Left cardiac atrium (tissue), 4 donors: ENCODE measurements at regions not wholly inside any gene's neighbourhood (a gene's known extent, or its start where the extent isn't known, plus 50 kb on each side); places are given as distances from the start of the nearest gene placed in this dataset.
A peak's percentile ranks its signal among the peaks of the same experiment; 100 is the strongest.
"Not testable (repeated sequence)": the region's sequence is repeated elsewhere in the genome, so short reads cannot be mapped to it uniquely, and the experiment has no call there.

Experiments used
- ATAC-seq, 2 donors: fragments of 200-7000 bp; cut with Tn5 transposase; one replicate each; pipeline ENCODE4 v1.9.1; 2020; ENCODE audit warnings: mild to moderate bottlenecking in 2 of 2, moderate library complexity in 2 of 2
- DNase-seq: peaks from one replicate; pipeline ENCODE4 v3.0.0-alpha.2; 2020
- intact Hi-C, 2 donors: fragments of 100-400 bp; cut with DNase I; formaldehyde crosslinking; loops; one replicate each; pipeline versions ENCODE4 v1.14.1 to v1.15.1; 2022 to 2023
- donor health status: DM: no; HTN: yes; CAD: no.
- donor health status: DM: no; HTN: yes; CAD: no; lungs with severe emphysema.
- donor health status: DM: yes; HTN: yes; CAD: no.
- donor health status: Dilated cardiomyopathy.

DNA sequence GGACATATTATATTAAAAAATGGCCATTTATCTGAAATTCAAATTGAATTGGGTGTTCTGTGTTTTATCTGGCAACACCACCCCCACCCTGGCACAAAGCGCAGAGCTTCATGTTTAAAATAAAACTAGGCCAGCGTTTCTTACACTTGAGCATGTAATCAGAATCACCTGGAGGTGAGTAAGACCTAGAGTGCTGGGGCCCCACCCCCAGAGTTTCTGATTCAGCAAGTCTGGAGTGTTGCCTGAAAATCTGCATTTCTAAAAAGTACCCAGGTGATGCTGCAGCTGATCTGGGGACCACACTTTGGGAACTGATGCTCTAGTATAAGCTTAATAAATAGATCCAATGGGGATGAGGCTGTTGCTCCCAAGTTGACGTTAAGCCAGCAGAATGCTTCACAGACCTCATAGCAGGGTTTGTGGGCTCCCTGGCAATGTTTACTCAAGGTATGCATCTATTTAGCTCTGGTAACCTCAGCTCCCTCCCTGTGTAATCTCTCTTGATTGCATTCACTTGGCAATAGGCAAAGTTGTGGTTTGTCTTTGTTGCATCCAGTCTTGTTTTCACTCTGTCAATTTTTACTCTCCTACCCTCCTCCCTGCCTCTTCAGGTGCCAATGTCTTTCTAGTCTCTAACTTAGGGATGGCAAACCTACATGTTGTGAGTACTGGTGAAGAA, 99.8 kb upstream of the TEX13D start:
- intact Hi-C loops, result no loop called here
- DNase-seq (no peak), ATAC-seq (no peak)

DNA sequence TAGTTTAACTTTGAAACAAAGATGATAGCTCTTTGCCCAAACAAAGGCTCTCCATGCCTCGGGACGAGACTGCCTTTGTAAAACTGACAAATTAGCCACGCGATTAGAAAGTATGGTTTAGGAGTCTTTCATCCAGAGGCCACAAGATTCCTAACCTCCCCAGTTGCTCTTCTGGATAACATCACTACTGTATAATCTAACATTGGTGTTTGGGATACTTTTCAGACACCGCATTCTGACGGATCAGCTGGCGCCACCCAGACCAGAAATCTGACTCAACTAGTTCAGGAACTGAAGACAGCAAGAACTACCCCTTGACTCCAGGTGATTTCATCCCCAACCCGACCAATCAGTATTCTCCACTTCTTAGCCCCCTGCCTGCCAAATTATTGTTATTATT, 98.1 kb upstream of the TEX13D start:
- intact Hi-C loops, result no loop called here
- ATAC-seq, result no peak
- no peak for DNase-seq

DNA sequence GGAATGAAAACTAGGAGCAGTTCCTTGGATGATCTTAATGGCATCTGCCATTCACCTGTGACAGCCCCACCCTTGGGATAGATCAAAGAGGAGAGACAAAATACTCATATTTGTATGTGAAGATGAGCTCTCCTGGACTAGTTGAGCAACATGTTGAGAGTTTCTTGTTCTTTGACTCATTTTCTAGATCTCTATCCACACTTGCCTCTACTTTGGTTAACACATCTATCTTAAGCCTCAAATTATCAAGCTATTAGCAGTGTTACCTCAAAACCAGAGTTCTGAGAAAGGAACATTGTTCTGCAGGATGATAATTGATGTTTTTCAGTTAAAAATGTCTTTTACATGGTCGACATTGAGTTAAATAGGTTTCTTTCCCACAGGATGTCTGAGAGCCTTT, 94.2 kb upstream of the TEX13D start:
- ATAC-seq (no peak), DNase-seq (no peak)
- intact Hi-C loops, result no loop called here

DNA sequence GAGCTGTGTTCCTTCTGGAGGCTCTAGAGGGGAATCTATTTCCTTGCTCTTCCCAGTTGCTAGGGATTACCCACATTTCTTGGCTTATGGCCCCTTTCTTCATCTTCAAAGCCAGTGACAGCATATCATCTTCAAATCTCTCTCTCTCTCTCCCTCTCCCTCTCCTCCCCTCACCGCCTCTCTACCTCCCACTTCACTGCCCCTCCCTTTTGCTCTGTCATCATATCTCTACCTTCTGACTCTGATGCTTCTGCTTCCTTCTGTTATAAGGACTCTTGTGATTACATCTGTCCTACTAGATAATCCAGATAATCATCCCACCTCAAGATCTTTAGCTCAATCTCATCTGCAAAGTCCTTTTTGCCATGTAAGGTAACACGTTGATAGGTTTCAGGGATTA, 93.1 kb upstream of the TEX13D start:
- intact Hi-C loops, result no loop called here
- DNase-seq (no peak), ATAC-seq (no peak)

DNA sequence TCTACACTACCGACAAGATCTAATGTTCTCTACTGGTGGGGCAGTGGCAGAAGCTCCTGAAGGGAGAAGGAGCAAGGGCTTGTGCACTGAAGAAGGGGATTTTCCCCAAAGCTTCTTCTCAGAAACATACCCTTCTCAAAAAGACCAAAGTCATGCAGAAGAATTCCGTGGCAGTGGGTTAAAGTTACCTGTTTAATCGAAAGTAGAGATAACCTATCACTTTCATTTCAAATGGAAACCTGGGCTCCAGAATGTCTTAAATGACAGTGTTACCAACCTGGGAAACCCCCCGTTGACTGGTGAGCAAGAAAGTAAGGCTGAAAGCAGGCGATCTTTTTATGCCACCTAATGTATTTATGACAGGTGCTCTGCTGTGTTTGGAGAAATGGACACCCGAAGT, 92.5 kb upstream of the TEX13D start:
- intact Hi-C loops, result no loop called here
- ATAC-seq, result no peak

DNA sequence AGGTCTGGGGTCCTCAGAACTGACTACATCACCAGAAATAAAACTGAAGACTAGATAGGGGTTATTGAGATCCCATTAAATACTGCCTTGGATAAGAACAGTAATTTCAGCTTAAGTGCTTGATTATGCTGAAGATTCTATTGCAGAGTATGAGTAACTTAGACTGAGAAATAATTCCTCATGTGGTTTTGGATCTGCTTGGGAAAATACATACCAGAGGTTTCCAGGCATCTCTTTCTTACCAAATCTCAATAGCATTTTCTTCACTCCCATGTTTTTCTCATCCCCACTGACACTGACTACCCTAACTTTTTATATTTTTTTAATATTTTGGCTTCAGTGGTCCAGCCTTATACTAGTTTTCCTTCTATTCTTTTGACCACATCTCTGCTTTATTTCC, 92.0 kb upstream of the TEX13D start:
- intact Hi-C loops, result no loop called here
- DNase-seq, result no peak
- no peak for ATAC-seq

More for the DNA sequence above, 92.5 kb upstream of the TEX13D start:
- no peak for DNase-seq

DNA sequence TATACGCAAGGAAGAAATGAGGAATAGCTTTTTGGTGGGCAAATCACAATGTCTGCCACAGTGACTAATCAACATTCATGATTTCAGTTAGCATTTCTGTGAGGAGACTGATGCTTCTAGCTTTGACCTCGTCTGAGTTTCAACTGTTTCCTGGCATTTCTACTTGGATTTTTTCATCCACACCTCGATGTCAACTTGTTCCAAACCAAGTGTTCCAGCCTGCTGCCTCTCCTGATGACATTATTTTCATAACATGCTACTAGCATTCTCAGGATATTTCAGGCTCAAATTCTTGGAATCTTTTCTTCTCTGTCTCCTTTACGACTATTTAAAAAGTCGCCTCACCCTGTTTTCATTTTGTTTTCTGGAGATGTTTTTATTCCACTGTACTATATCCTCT, 90.3 kb upstream of the TEX13D start:
- ATAC-seq (no peak), DNase-seq (no peak)
- intact Hi-C loops, result no loop called here

DNA sequence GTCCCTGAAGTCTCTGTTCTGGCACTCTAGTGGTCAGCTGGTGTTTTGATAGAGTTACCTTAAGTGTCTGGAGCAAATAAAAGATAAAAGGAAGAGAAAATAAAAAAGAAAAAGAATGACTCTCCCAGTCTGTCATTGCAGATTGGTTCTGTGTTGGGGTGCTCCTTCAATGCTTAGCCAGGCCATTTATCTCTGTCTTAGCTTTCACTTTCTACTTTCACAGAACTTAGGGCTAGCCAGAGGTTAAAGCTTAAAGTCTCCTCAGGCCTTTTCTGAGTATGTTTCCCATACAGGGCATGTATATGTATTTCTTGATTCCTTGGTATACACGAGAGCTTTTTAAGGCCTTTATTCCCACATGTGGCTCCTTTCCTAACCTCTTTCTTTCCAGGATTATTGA, 83.1 kb upstream of the TEX13D start:
- ATAC-seq (no peak), DNase-seq (no peak)
- intact Hi-C loops, result no loop called here

DNA sequence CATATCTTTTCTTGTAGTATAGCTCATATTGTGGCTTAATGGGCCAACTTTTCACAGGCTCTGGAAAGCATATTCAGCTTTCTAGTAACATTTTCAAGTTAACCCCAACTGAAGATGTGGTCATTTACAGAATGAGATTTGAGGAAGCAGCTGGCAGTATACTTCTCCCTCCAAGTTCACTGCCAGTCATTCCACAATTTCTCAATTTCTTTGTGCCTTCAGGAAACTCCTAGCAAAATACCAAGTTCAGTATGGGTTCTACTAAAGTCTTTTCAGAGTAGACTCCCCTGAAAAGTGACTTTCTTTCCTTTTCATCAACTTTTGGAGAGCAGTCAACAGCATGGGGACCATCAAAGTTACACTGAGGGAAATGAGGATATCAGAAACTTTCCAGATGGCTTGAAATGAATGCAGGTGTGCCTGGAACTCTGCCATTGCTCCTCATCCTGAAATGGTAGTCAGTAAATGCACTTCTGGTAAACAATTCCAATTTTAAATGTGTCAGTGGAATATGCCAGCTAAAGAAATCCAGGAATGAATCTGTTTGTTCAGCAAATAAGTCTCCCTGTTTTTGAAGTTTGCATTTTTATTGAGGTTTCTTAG, 81.5 kb upstream of the TEX13D start:
- ATAC-seq (no peak), DNase-seq (no peak)
- intact Hi-C loops, result no loop called here

DNA sequence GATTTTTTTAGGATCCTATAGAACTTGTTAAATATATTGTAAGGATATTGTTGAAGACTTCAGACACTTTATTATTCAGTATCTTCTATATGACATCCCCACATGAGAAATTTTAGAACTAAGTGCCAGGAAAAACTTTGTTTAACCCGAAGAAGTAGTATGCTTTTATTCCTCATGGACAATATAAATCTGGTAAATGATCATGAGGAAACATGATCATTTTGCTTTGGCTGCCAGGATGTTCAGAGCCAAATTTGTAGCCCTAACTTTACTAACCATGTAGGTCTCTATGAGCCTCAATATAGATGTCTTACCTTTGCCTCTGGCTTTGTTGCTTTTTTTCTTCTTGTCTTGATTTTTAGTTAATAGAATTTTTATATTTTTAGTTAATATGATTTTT, 77.8 kb upstream of the TEX13D start:
- ATAC-seq (no peak), DNase-seq (no peak)
- intact Hi-C loops, result no loop called here

DNA sequence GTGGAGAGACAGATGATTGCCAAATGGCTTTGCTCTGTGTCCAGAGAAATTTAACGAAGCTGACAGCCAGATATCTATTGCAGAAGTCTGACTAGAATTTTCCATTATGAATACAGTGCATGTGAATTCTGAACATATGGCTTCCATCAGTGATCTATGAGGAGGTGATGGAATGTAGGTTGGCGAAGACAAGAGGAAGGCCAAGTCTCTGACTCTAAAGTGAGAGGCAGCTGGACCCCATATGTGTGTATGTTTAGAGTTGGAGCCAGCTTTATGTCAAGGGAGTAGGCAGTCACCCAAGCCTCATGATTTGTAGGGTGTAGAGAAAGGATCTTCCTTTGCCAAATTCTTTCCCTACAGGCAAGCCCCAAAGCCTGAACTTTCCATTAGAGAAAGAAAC, 76.2 kb upstream of the TEX13D start:
- ATAC-seq (peak in 1 of 2 donors; percentile 81), DNase-seq (no peak)
- intact Hi-C loops, result no loop called here

DNA sequence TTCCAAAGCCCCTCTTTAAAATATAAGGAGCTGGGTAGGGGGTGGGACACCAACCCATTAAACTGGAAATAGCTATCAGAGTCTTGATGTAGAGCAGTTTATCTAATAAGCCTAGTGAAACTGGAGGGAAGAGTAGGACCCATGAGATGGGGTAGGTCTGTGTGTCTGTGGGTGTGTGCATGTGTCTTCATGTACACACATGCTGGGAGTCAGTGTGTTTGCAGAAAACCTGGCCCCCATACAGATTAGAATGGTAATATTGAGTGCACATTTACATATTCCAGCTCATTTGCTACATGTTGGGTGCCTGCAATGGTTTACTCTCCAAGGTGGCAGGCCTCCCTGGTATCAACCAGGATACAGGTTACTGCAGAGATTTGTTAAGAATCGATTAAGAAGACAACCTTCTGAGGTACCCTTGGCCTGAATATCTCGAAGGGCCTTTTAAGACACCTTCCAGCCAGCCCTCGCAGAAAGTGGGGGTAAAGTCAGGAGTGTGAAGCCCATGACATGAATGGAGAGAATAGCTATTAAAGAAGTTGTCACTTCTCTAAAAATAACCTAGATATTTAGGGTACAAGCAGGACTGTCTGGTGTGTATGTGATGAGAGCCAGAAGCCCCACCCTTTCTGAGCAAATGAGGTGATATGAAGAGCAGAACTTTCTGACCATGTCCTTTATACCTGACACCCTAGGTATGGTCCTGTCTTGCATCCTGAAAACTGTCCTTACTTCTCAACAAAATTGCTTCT, 75.7 kb upstream of the TEX13D start:
- intact Hi-C loops, result no loop called here
- ATAC-seq (no peak), DNase-seq (no peak)

DNA sequence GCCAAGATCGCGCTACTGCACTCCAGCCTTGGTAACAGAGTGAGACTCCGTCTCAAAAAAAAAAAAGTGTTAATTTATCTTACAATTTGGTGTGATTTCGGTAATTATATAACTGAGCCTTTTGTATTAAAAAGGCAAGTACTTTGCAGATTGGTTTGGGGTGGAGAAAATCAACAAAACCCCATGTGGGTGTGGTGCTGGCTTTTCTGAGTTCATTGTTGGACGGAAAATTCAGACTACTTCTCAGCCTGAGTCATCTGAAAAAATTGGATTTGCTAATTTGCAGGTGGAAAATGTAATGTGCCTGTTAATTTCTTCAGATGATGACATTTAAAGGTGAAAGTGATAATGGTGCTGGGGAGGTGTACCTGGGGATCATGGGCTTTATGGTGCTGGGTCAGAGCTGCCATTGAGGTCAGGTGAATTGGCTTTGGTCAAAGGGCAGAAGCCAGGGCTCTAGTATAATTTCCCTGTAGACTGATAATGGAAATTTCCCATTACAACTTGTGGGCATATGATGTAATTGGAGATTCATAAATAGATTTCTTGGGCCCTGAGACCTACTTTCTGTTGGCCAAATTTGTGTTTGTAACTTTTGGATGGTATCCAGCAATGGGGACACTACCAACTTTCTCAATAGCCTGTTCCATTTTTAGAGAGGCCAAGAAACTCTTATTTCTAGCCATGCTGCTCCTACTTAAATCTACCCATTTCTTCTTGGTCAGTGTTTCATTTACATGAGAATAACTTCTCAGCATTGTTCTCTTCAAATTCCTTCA, 74.3 kb upstream of the TEX13D start:
- ATAC-seq (peak in 1 of 2 donors; percentile 34), DNase-seq (no peak)
- intact Hi-C loops, result no loop called here

DNA sequence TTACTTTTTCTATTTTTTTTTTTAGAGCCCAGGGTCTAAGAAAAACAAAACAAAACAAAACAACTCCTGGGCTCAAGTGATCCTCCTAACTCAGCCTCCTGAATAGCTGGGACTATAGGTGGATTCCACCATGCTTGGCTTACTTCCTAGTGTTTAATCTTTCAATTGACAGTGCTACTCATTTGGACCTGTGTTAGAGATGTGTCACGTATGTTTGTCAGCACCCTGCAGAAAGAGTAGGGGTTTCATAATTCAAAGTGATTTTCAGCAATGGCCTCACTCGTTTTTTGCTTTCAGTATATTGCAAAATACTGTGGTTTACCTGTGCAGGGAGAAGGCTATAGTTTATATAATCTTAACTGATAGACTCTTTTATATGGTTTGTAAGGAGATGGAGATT, 71.6 kb upstream of the TEX13D start:
- DNase-seq (no peak), ATAC-seq (no peak)
- intact Hi-C loops, result no loop called here

DNA sequence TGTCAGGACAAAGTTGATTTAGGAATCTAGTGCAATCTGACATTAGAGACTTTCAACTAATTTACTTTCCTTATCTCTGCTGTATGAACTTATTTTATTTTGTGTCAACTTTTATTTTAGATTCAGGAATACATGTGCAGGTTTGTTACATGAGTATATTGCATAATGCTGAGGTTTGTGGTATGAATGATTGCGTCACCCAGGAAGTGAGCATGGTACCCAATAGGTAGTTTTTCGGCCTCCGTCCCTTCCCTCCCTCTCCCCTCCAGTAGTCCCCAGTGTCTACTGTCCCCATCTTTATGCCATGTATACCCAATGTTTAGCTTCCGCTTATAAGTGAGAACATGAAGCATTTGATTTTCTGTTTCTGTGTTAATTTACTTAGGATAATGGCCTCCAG, 68.7 kb upstream of the TEX13D start:
- no peak for DNase-seq
- ATAC-seq, result no peak
- intact Hi-C loops, result no loop called here

DNA sequence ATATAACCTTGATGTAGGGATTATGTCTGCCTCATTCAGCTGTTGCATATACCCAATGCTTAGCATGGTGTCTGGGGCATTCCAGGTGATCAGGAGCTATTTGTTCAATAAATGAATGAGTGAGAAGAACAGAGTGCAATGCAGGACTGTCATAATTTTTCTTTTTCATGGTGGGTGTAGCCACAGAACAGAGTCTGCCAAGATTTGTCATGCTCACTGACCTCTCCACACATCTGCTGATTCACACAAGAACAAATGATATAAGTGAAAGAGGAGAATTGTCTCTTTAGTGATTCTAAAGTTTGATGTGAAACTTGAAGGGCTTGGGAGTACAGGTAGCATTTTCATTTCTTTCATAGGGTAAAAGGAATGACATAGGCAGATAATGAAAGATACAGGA, 64.4 kb upstream of the TEX13D start:
- no peak for DNase-seq
- no peak for ATAC-seq
- intact Hi-C loops, result no loop called here

DNA sequence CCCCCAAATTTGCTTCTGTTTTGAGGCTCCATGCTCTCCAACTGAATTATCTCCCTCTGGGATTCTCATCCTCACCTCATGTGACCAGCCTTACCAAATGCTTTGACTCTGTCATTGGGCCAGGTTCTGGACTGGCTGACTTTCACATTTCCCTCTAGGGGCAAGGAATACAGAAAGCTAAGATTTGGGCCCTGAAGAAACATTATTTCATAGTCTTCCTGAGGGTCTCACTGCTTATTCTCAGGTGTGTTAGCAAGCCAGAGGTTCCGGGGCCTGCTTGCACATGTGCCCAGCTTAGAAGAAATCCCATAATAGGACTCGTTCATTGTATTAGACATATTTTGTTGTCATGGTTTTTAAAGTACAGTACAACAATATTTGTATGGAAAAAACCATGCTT, 62.6 kb upstream of the TEX13D start:
- DNase-seq, result no peak
- intact Hi-C loops, result no loop called here
- ATAC-seq, result no peak

DNA sequence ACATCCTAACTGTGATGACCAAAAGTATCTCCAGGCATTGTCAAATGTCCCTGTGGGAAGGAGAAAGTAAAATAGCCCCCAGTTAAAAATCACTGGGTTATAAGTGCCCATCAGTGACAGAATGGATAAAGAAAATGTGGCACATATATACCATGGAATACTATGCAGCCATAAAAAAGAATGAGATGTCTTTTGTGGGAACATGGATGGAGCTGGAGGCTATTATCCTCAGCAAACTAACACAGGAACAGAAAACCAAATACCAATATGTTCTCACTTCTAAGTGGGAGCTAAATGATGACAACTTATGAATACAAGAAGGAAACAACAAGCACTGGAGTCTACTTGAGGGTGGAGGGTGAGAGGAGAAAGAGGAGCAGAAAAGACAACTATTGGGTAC, 60.9 kb upstream of the TEX13D start:
- intact Hi-C loops, DNase-seq, ATAC-seq: not testable (repeated sequence)

DNA sequence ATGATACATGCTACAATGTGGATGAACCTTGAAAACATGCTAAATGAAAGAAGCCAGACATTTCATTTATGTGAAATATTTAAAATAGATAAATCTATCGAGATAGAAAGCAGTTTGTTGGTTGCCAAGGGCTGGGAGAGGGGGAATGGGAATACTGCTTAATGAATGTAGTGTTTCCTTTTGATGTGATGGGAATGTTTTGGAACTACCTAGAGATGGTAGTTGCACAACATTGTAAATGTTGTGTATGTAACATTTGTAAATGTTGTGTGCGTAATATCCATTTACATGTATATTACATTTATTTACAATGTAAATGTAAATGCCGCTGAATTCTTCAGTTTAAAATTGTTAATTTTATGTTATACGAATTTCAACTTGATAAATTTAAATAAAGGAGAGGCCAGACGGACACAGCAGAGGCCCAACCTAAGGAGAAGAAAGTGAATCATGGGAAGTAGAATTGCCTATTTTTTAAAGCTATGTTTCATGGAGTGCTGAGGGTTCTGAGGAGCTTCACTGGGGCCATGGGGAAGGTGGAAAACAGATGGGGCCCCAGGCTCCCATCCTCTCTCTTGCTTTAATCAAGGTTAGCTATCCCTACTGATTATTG, 60.0 kb upstream of the TEX13D start:
- ATAC-seq (no peak), DNase-seq (no peak)
- intact Hi-C loops, result no loop called here
